CD4-positive, alpha-beta T cell (primary cell): ENCODE measurements at regions not wholly inside any gene's neighbourhood (a gene's known extent, or its start where the extent isn't known, plus 50 kb on each side); places are given as distances from the start of the nearest gene placed in this dataset.

ENCODE experiments used
- ATAC-seq: fragments of 200-7000 bp; cut with Tn5 transposase; one replicate; pipeline ENCODE4 v1.10.0; 2022; ENCODE audit warnings: mild to moderate bottlenecking; ENCODE audit not compliant: poor library complexity
- CTCF ChIA-PET: fragments of 350-600 bp; sonication (Branson Sonifier 250); formaldehyde crosslinking; loops from one replicate; lab custom pipeline; 2021; ENCODE audit warnings: antibody characterized with exemption, inconsistent platforms; lab: Charles Lee
- POLR2A ChIA-PET: fragments of 350-600 bp; sonication (Branson Sonifier 250); formaldehyde crosslinking; loops from one replicate; lab custom pipeline; 2021; ENCODE audit warnings: antibody characterized with exemption, inconsistent platforms; lab: Charles Lee
- DNase-seq, 14 experiments: peaks; one replicate each; pipeline ENCODE4 v3.0.0-alpha.2; 2013 to 2020; ENCODE audit warnings: mixed read lengths in 2 of 14
- H3K27ac ChIP-seq, 2 donors: one replicate each; pipeline versions ENCODE4 v1.5.1 to v1.7.0; 2013; ENCODE audit warnings: low read length in 2 of 2, low read depth in 1 of 2, mild to moderate bottlenecking in 1 of 2
- H3K27me3 ChIP-seq, 2 experiments: 1 replicate in 1 of 2; 2 replicates in 1 of 2; pipeline versions ENCODE4 v1.6.1 to v1.7.0; 2013; ENCODE audit warnings: low read length in 2 of 2, control low read depth in 1 of 2, mild to moderate bottlenecking in 1 of 2, moderate library complexity in 1 of 2; ENCODE audit not compliant: insufficient read depth in 2 of 2, control insufficient read depth in 1 of 2
- H3K36me3 ChIP-seq: one replicate; pipeline ENCODE4 v1.6.1; 2013; ENCODE audit warnings: low read length, control low read depth; ENCODE audit not compliant: insufficient read depth
- H3K4me1 ChIP-seq: one replicate; pipeline ENCODE4 v1.6.1; 2013; ENCODE audit warnings: low read length, control low read depth; ENCODE audit not compliant: insufficient read depth
- H3K4me3 ChIP-seq: one replicate; pipeline ENCODE4 v1.5.1; 2013; ENCODE audit warnings: mild to moderate bottlenecking, low read length, moderate library complexity
- H3K9me3 ChIP-seq, 2 experiments: 1 replicate in 1 of 2; 2 replicates in 1 of 2; pipeline versions ENCODE4 v1.6.1 to v1.7.0; 2013; ENCODE audit warnings: low read length in 2 of 2, mild to moderate bottlenecking in 2 of 2, control low read depth in 1 of 2, moderate library complexity in 1 of 2; ENCODE audit not compliant: control insufficient read depth in 1 of 2, insufficient read depth in 1 of 2
- H3K27ac Mint-ChIP-seq: one replicate; pipeline ENCODE4 v1.8.0; 2020; ENCODE audit warnings: mixed read lengths
- H3K27me3 Mint-ChIP-seq: one replicate; pipeline ENCODE4 v1.8.0; 2021; ENCODE audit warnings: mixed read lengths
- H3K36me3 Mint-ChIP-seq: one replicate; pipeline ENCODE4 v1.8.0; 2021; ENCODE audit warnings: low read depth, mixed read lengths
- H3K4me1 Mint-ChIP-seq: one replicate; pipeline ENCODE4 v1.8.0; 2021; ENCODE audit warnings: low read depth, mixed read lengths
- H3K4me3 Mint-ChIP-seq: one replicate; pipeline ENCODE4 v1.8.0; 2020; ENCODE audit warnings: mild to moderate bottlenecking, mixed read lengths
- H3K9me3 Mint-ChIP-seq: one replicate; pipeline ENCODE4 v1.8.0; 2020; ENCODE audit warnings: mixed read lengths
- intact Hi-C, 2 experiments: fragments of 100-400 bp; cut with DNase I in 1 of 2; cut with micrococcal nuclease in 1 of 2; formaldehyde crosslinking; loops; one replicate each; pipeline versions ENCODE4 v1.15.1 to v1.9.0; 2023 to 2025; cut with DNase I, micrococcal nuclease
- TF ChIP-seq, protein P1 (sequence below): fragments of 200-600 bp; IDR thresholded peaks from one replicate; pipeline ENCODE4 v1.8.0; 2022; ENCODE audit warnings: antibody characterized with exemption, mild to moderate bottlenecking

DNA sequence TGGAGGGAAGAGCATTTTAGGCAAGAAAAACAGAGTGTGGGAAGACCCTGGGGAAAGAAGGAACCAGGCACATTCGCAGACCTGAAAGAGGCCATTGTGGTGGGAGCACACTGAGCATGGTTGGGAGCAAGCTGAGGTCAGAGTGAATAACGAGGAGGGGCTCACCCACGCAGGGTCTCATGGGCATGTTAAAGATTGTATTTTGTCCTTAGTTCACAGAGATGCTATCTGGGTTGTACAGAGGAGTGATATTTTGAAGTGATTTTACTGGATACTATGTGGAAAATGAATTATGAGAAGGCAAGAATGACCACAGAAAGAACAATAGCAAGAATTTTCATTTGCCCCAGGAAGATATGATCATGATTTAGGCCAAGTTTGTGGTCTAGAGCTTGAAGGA, 578.3 kb upstream of the NR5A2 start:
- Mint-ChIP-seq H3K4me1 (no peaks in the 10 kb centered on the region), H3K27ac (no peak overlapping the region), H3K9me3 (peaks cover 10% of the 10 kb centered on the region), H3K36me3 (no peaks in the 10 kb centered on the region), H3K27me3 (peaks cover 12% of the 10 kb centered on the region), H3K4me3 (no peak overlapping the region)
- Histone ChIP-seq H3K27ac (no peak overlapping the region), H3K9me3 (peaks cover 0 to 8% of the 10 kb centered on the region in 2 experiments), H3K4me1 (no peaks in the 10 kb centered on the region), H3K36me3 (no peaks in the 10 kb centered on the region), H3K27me3 (peaks cover 0 to 3% of the 10 kb centered on the region in 2 experiments), H3K4me3 (no peak overlapping the region)
- intact Hi-C loops, result no loop called here
- ATAC-seq (no peak), DNase-seq (no peak)
- CTCF ChIA-PET, result no interaction called here
- TF ChIP-seq, protein P1, sequence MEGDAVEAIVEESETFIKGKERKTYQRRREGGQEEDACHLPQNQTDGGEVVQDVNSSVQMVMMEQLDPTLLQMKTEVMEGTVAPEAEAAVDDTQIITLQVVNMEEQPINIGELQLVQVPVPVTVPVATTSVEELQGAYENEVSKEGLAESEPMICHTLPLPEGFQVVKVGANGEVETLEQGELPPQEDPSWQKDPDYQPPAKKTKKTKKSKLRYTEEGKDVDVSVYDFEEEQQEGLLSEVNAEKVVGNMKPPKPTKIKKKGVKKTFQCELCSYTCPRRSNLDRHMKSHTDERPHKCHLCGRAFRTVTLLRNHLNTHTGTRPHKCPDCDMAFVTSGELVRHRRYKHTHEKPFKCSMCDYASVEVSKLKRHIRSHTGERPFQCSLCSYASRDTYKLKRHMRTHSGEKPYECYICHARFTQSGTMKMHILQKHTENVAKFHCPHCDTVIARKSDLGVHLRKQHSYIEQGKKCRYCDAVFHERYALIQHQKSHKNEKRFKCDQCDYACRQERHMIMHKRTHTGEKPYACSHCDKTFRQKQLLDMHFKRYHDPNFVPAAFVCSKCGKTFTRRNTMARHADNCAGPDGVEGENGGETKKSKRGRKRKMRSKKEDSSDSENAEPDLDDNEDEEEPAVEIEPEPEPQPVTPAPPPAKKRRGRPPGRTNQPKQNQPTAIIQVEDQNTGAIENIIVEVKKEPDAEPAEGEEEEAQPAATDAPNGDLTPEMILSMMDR, result no peak
- POLR2A ChIA-PET, result interaction anchor here (0.6 kb wide), 1 partner anchor 1519 kb away, joined by 3 read pairs; no protein-coding TSS in a partner anchor

DNA sequence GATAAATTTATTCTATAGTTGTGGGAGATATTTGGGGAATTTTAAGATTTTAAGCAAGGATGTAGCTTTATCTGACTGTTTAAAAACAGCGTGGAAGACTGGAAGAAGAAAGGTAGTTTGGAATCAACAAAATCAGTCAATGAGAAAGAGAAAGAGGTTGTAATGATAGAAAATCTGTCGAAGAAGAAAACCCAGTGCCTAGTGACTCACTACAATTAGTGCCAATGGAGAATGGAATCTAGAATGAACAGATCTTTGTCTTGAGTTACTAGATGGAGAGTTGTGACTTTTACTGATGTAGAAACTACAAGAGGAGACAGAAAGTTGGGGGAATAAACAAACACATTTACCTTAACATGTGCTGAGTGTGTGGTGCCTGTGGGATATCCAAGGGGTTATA, 577.8 kb upstream of the NR5A2 start:
- H3K9me3 Mint-ChIP-seq, result peaks cover 10% of the 10 kb centered on the region
- ChIA-PET POLR2A (interaction anchor here (0.6 kb wide), 1 partner anchor 1520 kb away, joined by 3 read pairs; no protein-coding TSS in a partner anchor), CTCF (no interaction called here)
- Histone ChIP-seq H3K36me3 (no peaks in the 10 kb centered on the region), H3K4me1 (no peaks in the 10 kb centered on the region), H3K4me3 (no peak overlapping the region), H3K27me3 (peaks cover 0 to 3% of the 10 kb centered on the region in 2 experiments), H3K9me3 (peaks cover 0 to 8% of the 10 kb centered on the region in 2 experiments), H3K27ac (no peak overlapping the region)
- TF ChIP-seq, protein P1, result no peak
- H3K4me3 Mint-ChIP-seq, result no peak overlapping the region
- intact Hi-C loops, result no loop called here
- DNase-seq, result no peak
- H3K4me1 Mint-ChIP-seq, result no peaks in the 10 kb centered on the region
- no peaks in the 10 kb centered on the region for H3K36me3 Mint-ChIP-seq
- H3K27me3 Mint-ChIP-seq, result peaks cover 12% of the 10 kb centered on the region
- no peak overlapping the region for H3K27ac Mint-ChIP-seq
- ATAC-seq, result no peak

DNA sequence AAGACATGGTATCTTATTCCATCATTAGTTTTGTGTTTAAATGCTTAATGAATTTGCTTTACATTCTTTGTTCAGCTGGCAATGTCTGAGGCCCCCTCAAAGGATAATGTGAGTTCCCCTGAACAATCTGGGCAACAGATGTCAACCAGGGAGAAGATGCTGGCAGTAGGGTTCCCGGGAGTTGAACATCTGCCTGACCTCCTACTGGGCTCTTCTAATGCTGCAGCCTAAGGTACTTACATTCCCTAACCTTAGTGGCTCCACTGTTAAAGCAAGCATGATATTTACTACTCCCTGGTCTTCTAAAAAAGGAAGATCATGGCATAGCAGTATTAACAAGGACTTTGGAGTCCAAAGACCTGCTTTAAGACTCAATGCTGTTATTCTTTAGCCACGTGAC, 574.9 kb upstream of the NR5A2 start:
- H3K27me3 ChIP-seq, result peaks cover 0 to 3% of the 10 kb centered on the region in 2 experiments
- TF ChIP-seq, protein P1, result no peak
- CTCF ChIA-PET, result no interaction called here
- Mint-ChIP-seq H3K36me3 (no peaks in the 10 kb centered on the region), H3K4me3 (no peak overlapping the region), H3K9me3 (no peaks in the 10 kb centered on the region), H3K4me1 (no peaks in the 10 kb centered on the region), H3K27ac (no peak overlapping the region), H3K27me3 (peaks cover 7% of the 10 kb centered on the region)
- peaks cover 0 to 7% of the 10 kb centered on the region in 2 experiments for H3K9me3 ChIP-seq
- no peaks in the 10 kb centered on the region for H3K4me1 ChIP-seq
- H3K4me3 ChIP-seq, result no peak overlapping the region
- H3K27ac ChIP-seq, result no peak overlapping the region
- POLR2A ChIA-PET, result no interaction called here
- no peaks in the 10 kb centered on the region for H3K36me3 ChIP-seq
- ATAC-seq, result no peak
- no peak for DNase-seq
- intact Hi-C loops, result no loop called here
